ENCODE measurements at regions not wholly inside any gene's neighbourhood (a gene's known extent, or its start where the extent isn't known, plus 50 kb on each side); places are given as distances from the start of the nearest gene placed in this dataset.

DNA sequence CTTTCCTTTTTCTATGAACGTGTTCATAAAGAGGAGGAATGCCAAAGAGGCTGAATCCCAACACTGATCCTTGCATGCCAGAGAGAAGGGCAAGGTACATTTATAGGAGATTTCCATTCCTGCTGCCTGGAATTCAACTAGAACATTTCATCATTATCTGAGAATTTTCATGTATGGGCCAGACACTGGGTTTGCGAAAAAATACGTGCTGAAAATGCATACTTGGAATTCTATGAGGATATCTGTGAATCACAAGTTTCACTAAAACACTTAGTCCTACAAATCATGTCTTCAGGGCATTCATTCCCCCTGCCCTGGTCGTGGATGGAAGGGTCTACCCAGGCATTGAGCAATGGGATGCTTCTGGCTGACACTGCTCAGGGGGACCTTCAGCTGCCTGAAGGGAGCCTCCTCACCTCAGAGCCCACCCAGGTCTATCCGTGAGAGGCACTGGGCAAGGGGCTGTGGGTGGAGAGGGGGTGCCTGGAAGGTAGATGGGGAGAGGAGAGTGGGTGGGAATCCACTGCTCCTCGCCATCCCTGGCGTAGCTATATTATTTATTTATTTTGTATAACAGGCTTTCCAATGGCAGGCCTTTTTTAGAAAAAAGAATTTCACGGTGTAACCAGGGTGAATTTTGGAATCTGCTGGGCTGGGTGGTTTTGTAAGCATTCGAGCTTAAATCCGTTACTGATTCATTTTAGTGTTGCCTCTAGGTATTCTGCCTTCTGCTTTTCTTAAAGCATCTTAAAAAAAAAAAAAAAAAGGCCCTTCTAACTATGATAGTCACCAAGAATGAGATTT lies 560.6 kb upstream of the ID2 start:
- POLR2A ChIA-PET = no interaction called here
- no TSS peak for BruUV-seq (replicated peaks)
- Histone ChIP-seq H3K9ac (ENCODE audit: low read length) (no peak overlapping the region), H3K9me3 (ENCODE audit: control insufficient read depth in 1 of 2, insufficient read depth in 1 of 2, low read depth in 1 of 2, low read length in 2 of 2) (no peaks in the 10 kb centered on the region), H3K27me3 (ENCODE audit: insufficient read depth, low read length) (no peaks in the 10 kb centered on the region), H3K4me3 (replicated peaks in 1 of 2; ENCODE audit: low read depth in 1 of 2, low read length in 2 of 2) (no peak overlapping the region), H3K9me2 (ENCODE audit: insufficient read depth) (no peaks in the 10 kb centered on the region), H3K79me2 (ENCODE audit: insufficient read depth, low read length) (no peaks in the 10 kb centered on the region), H3K36me3 (ENCODE audit: control insufficient read depth in 1 of 2, insufficient read depth in 2 of 2, low read length in 2 of 2) (no peaks in the 10 kb centered on the region), H2AFZ (ENCODE audit: low read depth, low read length, poor library complexity, severe bottlenecking) (no peak overlapping the region), H3K4me1 (ENCODE audit: control insufficient read depth in 1 of 2, insufficient read depth in 2 of 2, low read length in 2 of 2) (peaks cover 0 to 6% of the 10 kb centered on the region in 2 experiments; a peak in 1 of 4 replicates), H3K4me2 (ENCODE audit: low read length) (no peak overlapping the region), H3K27ac (ENCODE audit: low read depth, low read length) (no peak overlapping the region), H4K20me1 (ENCODE audit: insufficient read depth) (no peaks in the 10 kb centered on the region)
- intact Hi-C loops (cut with micrococcal nuclease) = no loop called here
- TF ChIP-seq EZH2 (IDR thresholded peaks at IDR 0.05) (no peak), EGR1 (IDR thresholded peaks at IDR 0.05; ENCODE audit: low read depth) (no peak), CEBPB (IDR thresholded peaks at IDR 0.05; ENCODE audit: low read depth) (no peak), JUND (IDR thresholded peaks at IDR 0.05) (no peak)
- RAD21 ChIA-PET (ENCODE audit: low non-redundant PET in 1 of 2, low total read pairs in 2 of 2, uncharacterized antibody in 2 of 2, unreplicated experiment in 2 of 2) = no interaction called here
- ATAC-seq (no peak), DNase-seq (ENCODE audit: low read depth, low spot score) (no peak)
- CTCF ChIA-PET = no interaction called here

DNA sequence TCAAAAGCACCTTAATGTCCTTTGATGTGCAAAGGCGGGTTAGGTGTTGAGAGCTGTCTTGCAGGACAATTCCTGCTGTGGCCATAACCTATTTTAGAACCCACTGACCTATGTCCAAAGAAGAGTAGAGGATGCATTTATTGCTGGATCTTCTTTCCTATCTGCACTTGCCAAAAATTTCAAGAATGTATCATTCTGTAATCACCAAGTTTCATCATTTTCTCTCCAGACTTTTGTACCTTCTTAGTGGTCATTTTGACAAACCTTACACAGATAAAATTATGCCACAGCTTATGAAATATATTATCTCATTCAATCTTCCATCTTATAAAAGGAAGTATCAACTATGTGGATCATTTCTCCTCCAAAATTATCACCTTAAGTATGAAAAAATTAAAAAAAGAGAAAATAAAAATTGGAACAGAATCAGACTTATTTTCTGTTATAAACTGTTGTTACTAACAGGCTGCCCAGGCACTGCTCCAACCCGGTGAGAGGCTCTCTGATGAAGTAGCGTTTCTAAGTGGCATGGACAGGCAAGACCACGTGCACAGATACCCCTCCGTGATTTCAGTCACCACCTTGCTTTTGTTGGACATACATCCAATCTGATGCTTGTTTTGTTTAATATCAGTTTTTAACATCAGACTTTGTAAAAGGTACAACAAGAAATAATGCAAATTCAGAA lies 559.9 kb upstream of the ID2 start:
- Histone ChIP-seq H3K36me3 (ENCODE audit: control insufficient read depth in 1 of 2, insufficient read depth in 2 of 2, low read length in 2 of 2) (no peaks in the 10 kb centered on the region), H3K4me2 (ENCODE audit: low read length) (no peak overlapping the region), H3K9ac (ENCODE audit: low read length) (no peak overlapping the region), H3K27ac (ENCODE audit: low read depth, low read length) (no peak overlapping the region), H4K20me1 (ENCODE audit: insufficient read depth) (no peaks in the 10 kb centered on the region), H3K4me3 (replicated peaks in 1 of 2; ENCODE audit: low read depth in 1 of 2, low read length in 2 of 2) (no peak overlapping the region), H2AFZ (ENCODE audit: low read depth, low read length, poor library complexity, severe bottlenecking) (no peak overlapping the region), H3K79me2 (ENCODE audit: insufficient read depth, low read length) (no peaks in the 10 kb centered on the region), H3K9me3 (ENCODE audit: control insufficient read depth in 1 of 2, insufficient read depth in 1 of 2, low read depth in 1 of 2, low read length in 2 of 2) (no peaks in the 10 kb centered on the region), H3K9me2 (ENCODE audit: insufficient read depth) (no peaks in the 10 kb centered on the region), H3K4me1 (ENCODE audit: control insufficient read depth in 1 of 2, insufficient read depth in 2 of 2, low read length in 2 of 2) (peaks cover 0 to 6% of the 10 kb centered on the region in 2 experiments; a peak in 1 of 4 replicates), H3K27me3 (ENCODE audit: insufficient read depth, low read length) (no peaks in the 10 kb centered on the region)
- TF ChIP-seq POLR2AphosphoS5 (IDR thresholded peaks at IDR 0.05; ENCODE audit: low read depth, low read length) = no peak
- TF ChIP-seq POLR2A (IDR thresholded peaks at IDR 0.05; ENCODE audit: borderline replicate concordance, extremely low read depth, insufficient read depth, insufficient read length) = no peak
- no peak for TF ChIP-seq CEBPB (IDR thresholded peaks at IDR 0.05; ENCODE audit: low read depth)
- no peak for TF ChIP-seq ZNF274 (IDR thresholded peaks at IDR 0.05; ENCODE audit: low read depth, low read length)
- no peak for TF ChIP-seq SRF (IDR thresholded peaks at IDR 0.05; ENCODE audit: low read depth)
- no peak for TF ChIP-seq JUND (IDR thresholded peaks at IDR 0.05)
- TF ChIP-seq EGR1 (IDR thresholded peaks at IDR 0.05; ENCODE audit: low read depth) = no peak
- no peak for TF ChIP-seq EZH2 (IDR thresholded peaks at IDR 0.05)
- TF ChIP-seq SP1 (IDR thresholded peaks at IDR 0.05; ENCODE audit: low read depth) = no peak
- TF ChIP-seq ELF1 (IDR thresholded peaks at IDR 0.05; ENCODE audit: borderline replicate concordance, low read depth) = no peak
- no peak for TF ChIP-seq TCF7L2 (IDR thresholded peaks at IDR 0.05; ENCODE audit: borderline replicate concordance, extremely low read depth, insufficient read depth, insufficient read length)
- TF ChIP-seq YY1 (IDR thresholded peaks at IDR 0.05; ENCODE audit: extremely low read depth, insufficient replicate concordance, low read depth, low read length) = no peak
- TF ChIP-seq SIN3A (IDR thresholded peaks at IDR 0.05; ENCODE audit: low read depth) = no peak
- TF ChIP-seq, protein P1, sequence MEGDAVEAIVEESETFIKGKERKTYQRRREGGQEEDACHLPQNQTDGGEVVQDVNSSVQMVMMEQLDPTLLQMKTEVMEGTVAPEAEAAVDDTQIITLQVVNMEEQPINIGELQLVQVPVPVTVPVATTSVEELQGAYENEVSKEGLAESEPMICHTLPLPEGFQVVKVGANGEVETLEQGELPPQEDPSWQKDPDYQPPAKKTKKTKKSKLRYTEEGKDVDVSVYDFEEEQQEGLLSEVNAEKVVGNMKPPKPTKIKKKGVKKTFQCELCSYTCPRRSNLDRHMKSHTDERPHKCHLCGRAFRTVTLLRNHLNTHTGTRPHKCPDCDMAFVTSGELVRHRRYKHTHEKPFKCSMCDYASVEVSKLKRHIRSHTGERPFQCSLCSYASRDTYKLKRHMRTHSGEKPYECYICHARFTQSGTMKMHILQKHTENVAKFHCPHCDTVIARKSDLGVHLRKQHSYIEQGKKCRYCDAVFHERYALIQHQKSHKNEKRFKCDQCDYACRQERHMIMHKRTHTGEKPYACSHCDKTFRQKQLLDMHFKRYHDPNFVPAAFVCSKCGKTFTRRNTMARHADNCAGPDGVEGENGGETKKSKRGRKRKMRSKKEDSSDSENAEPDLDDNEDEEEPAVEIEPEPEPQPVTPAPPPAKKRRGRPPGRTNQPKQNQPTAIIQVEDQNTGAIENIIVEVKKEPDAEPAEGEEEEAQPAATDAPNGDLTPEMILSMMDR (IDR thresholded peaks at IDR 0.05 in 2 of 3, conservative IDR thresholded peaks at IDR 0.05 in 1 of 3; ENCODE audit: borderline replicate concordance in 1 of 3, insufficient read depth in 1 of 3, low read depth in 2 of 3, low read length in 2 of 3) = no peak
- no peak for TF ChIP-seq FOSL1 (IDR thresholded peaks at IDR 0.05; ENCODE audit: low read depth)
- no peak for TF ChIP-seq EZH2phosphoT487 (IDR thresholded peaks at IDR 0.05; ENCODE audit: borderline replicate concordance)
- POLR2A ChIA-PET = no interaction called here
- RAD21 ChIA-PET (ENCODE audit: low non-redundant PET in 1 of 2, low total read pairs in 2 of 2, uncharacterized antibody in 2 of 2, unreplicated experiment in 2 of 2) = no interaction called here
- CTCF ChIA-PET = no interaction called here
- BruUV-seq (replicated peaks) = no TSS peak
- no peak for DNase-seq (ENCODE audit: low read depth, low spot score)
- intact Hi-C loops (cut with micrococcal nuclease) = no loop called here
- no peak for ATAC-seq
